DOHH2 (cell line): ENCODE measurements at regions not wholly inside any gene's neighbourhood (a gene's known extent, or its start where the extent isn't known, plus 50 kb on each side); places are given as distances from the start of the nearest gene placed in this dataset.

Experiments
- H3F3A ChIP-seq: fragments of 200-600 bp; sonication (generic), shearing (Covaris generic); 2 replicates; pipeline ENCODE4 v1.6.0; 2016; ENCODE audit warnings: antibody characterized with exemption, mild to moderate bottlenecking; ENCODE audit not compliant: control insufficient read depth, insufficient read depth
- H3K27ac ChIP-seq: fragments of 200-600 bp; sonication (generic); 2 replicates; pipeline ENCODE4 v1.5.1; 2014; ENCODE audit warnings: low read depth, mild to moderate bottlenecking, low read length, moderate library complexity
- H3K27me3 ChIP-seq: fragments of 200-600 bp; sonication (generic); 2 replicates; pipeline ENCODE4 v1.6.1; 2014; ENCODE audit warnings: mild to moderate bottlenecking, low read length, mixed read lengths; ENCODE audit not compliant: control insufficient read depth
- H3K36me3 ChIP-seq: fragments of 200-600 bp; sonication (generic); 2 replicates; pipeline ENCODE4 v1.6.1; 2014; ENCODE audit warnings: mild to moderate bottlenecking, low read length, moderate library complexity, mixed read lengths; ENCODE audit not compliant: control insufficient read depth
- H3K4me1 ChIP-seq: fragments of 200-600 bp; sonication (generic); 2 replicates; pipeline ENCODE4 v1.6.1; 2014; ENCODE audit warnings: mild to moderate bottlenecking, low read length, mixed read lengths; ENCODE audit not compliant: control insufficient read depth
- H3K4me2 ChIP-seq: fragments of 200-600 bp; sonication (generic); 2 replicates; pipeline ENCODE4 v1.6.0; 2014; ENCODE audit warnings: mild to moderate bottlenecking, low read length, moderate library complexity
- H3K4me3 ChIP-seq: fragments of 200-600 bp; sonication (generic); 2 replicates; pipeline ENCODE4 v1.5.1; 2014; ENCODE audit warnings: mild to moderate bottlenecking, low read length, mixed read lengths
- H3K79me2 ChIP-seq: fragments of 200-600 bp; sonication (generic); 2 replicates; pipeline ENCODE4 v1.6.1; 2014; ENCODE audit warnings: mild to moderate bottlenecking, low read length, mixed read lengths; ENCODE audit not compliant: control insufficient read depth
- H3K9me2 ChIP-seq: fragments of 200-600 bp; sonication (generic); replicated peaks from 2 replicates; pipeline ENCODE4 v1.6.1; 2014; ENCODE audit warnings: mild to moderate bottlenecking, low read length, mixed read lengths; ENCODE audit not compliant: control insufficient read depth
- H3K9me3 ChIP-seq: fragments of 200-600 bp; sonication (generic); 2 replicates; pipeline ENCODE4 v1.6.1; 2014; ENCODE audit warnings: antibody characterized with exemption, low read length, mixed read lengths; ENCODE audit not compliant: control insufficient read depth, insufficient read depth
- H4K20me1 ChIP-seq: fragments of 200-600 bp; sonication (generic); 2 replicates; pipeline ENCODE4 v1.6.0; 2014; ENCODE audit warnings: low read depth, mild to moderate bottlenecking, antibody characterized with exemption, low read length, moderate library complexity; ENCODE audit not compliant: control insufficient read depth, insufficient read depth
- CTCF ChIP-seq: fragments of 200-600 bp; sonication (generic); IDR thresholded peaks from one replicate; pipeline ENCODE4 v1.5.1; 2014; ENCODE audit warnings: antibody characterized with exemption, mild to moderate bottlenecking, low read depth, low read length; ENCODE audit not compliant: poor library complexity, severe bottlenecking
- EZH2phosphoT487 ChIP-seq: fragments of 200-600 bp; sonication (generic); IDR thresholded peaks from 2 replicates; pipeline ENCODE4 v1.6.1; 2017; ENCODE audit warnings: borderline replicate concordance, mild to moderate bottlenecking, antibody characterized with exemption, low read length, moderate library complexity, mixed read lengths

DNA sequence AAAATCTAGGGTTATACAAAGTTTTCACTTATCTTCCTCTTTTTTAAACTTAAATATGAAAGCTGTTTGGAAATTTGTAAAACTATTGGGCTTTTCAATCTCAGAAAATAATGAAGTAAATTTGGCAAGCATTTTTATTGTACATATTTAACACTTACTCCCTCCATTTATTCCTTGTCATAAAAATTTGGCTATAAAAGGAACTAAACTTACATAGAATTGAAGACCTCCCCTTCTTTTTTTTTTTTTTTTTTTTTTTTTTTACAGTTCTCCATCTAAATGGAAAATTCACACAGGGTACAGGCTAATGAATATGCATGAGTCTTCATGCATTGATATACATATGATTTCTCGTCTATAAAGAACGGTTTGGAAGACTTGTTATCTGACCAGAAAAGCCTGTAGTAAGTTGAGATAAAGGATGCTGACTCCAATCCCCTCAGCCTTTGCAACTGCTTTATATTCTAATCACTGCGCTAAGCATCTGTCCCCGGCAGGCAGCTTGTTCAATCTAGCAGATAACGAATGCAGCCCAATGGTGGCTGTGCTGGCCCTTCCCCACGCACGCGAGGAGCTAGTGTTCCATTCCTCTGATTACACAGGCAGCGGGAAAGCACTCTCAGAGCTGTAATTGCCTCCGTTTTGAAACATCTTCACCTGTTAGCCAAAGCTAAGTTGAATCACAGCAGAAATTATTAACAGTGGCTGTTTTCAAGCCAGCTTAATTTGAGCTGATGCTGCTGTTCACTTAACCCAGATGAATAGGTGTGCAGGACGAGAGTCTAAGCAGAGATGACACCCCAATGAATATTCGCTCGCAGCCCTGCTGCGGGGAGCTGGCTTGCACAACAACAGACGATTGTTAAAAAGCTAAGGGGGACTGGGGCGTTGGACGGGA lies 453.8 kb upstream of the ZNF608 start:
- Histone ChIP-seq H3K4me1 (peaks cover 17% of the 10 kb centered on the region), H3K79me2 (no peaks in the 10 kb centered on the region), H3K9me3 (no peaks in the 10 kb centered on the region), H3K27ac (no peak overlapping the region), H3K9me2 (no peaks in the 10 kb centered on the region), H3K4me3 (no peak overlapping the region), H3K27me3 (no peaks in the 10 kb centered on the region), H3K36me3 (no peaks in the 10 kb centered on the region), H3K4me2 (no peak overlapping the region), H3F3A (no peaks in the 10 kb centered on the region), H4K20me1 (no peaks in the 10 kb centered on the region)
- TF ChIP-seq CTCF: no peak
- TF ChIP-seq EZH2phosphoT487: no peak

GRCh38 chr5:125200866-125201373 lies 454.5 kb upstream of the ZNF608 start:
- Histone ChIP-seq H3K27me3 (no peaks in the 10 kb centered on the region), H3K27ac (no peak overlapping the region), H3F3A (no peaks in the 10 kb centered on the region), H3K4me3 (no peak overlapping the region), H3K36me3 (no peaks in the 10 kb centered on the region), H3K4me1 (peaks cover 17% of the 10 kb centered on the region), H3K9me3 (no peaks in the 10 kb centered on the region), H3K9me2 (no peaks in the 10 kb centered on the region), H3K4me2 (no peak overlapping the region), H3K79me2 (no peaks in the 10 kb centered on the region), H4K20me1 (no peaks in the 10 kb centered on the region)
- TF ChIP-seq EZH2phosphoT487 (no peak), CTCF (no peak)

DNA sequence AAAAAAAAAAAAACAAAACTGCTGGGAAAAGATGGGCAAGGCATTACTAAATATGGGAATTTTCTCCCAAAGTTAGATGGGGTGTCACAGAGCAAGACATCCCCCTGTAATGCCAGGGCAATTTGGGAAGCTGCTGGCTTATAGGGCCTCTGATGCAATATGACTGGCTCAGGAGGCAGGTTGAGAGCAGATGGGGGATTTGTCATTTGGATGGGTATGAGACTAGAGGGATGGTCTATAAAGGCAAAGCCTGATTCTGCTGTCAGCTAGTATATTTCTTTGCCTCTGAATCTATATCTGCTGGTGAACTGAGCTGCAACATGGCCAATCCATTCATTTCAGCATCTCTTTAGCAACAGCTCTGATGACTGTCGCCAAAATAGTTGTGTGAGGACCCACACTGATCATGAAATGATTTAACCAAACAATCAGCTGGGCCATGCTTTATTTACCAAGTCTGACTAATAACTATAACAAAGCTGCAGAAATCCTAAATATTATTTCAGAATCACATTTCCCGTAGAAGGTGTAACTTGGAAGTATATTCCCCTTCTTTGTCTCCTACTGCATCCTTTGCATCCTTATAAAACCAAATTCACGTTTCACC lies 455.1 kb upstream of the ZNF608 start:
- Histone ChIP-seq H3K27me3 (no peaks in the 10 kb centered on the region), H3K4me2 (no peak overlapping the region), H3K4me1 (peaks cover 17% of the 10 kb centered on the region), H3K9me3 (no peaks in the 10 kb centered on the region), H3K79me2 (no peaks in the 10 kb centered on the region), H3K27ac (no peak overlapping the region), H3K36me3 (no peaks in the 10 kb centered on the region), H3K4me3 (no peak overlapping the region), H4K20me1 (no peaks in the 10 kb centered on the region), H3F3A (no peaks in the 10 kb centered on the region), H3K9me2 (no peaks in the 10 kb centered on the region)
- TF ChIP-seq CTCF: no peak
